ENCODE measurements at regions not wholly inside any gene's neighbourhood (a gene's known extent, or its start where the extent isn't known, plus 50 kb on each side); places are given as distances from the start of the nearest gene placed in this dataset.

- Histone ChIP-seq H3K79me1 (ENCODE audit: low read depth, low read length) (peaks cover 2% of the 10 kb centered on the region), H3K9ac (ENCODE audit: low read depth, low read length, poor library complexity) (no peak overlapping the region), H2AK5ac (ENCODE audit: low read depth, low read length) (no peak overlapping the region), H3K36me3 (replicated peaks in 1 of 2; ENCODE audit: control insufficient read depth in 2 of 2, insufficient read depth in 2 of 2, low read length in 2 of 2) (no peaks in the 10 kb centered on the region), H2AFZ (ENCODE audit: low read length) (no peak overlapping the region), H3K23ac (ENCODE audit: low read depth, low read length, poor library complexity) (no peak overlapping the region), H3K27ac (replicated peaks; ENCODE audit: low read length) (no peak overlapping the region), H2BK15ac (ENCODE audit: low read length) (no peak overlapping the region), H3K4me2 (ENCODE audit: insufficient read depth, low read length, poor library complexity, severe bottlenecking) (no peak overlapping the region), H3K4me3 (ENCODE audit: low read length in 2 of 2) (no peak overlapping the region), H4K91ac (ENCODE audit: low read depth, low read length, poor library complexity) (no peak overlapping the region), H2BK5ac (ENCODE audit: low read length) (no peak overlapping the region), H3K4me1 (ENCODE audit: control insufficient read depth in 2 of 2, insufficient read depth in 1 of 2, low read depth in 1 of 2, low read length in 2 of 2) (no peaks in the 10 kb centered on the region), H4K8ac (ENCODE audit: low read depth, low read length) (no peak overlapping the region), H2BK120ac (ENCODE audit: low read depth, low read length) (no peak overlapping the region), H2BK12ac (ENCODE audit: low read length) (no peak overlapping the region), H3K9me3 (replicated peaks in 1 of 2; ENCODE audit: control insufficient read depth in 2 of 2, insufficient read depth in 1 of 2, low read depth in 1 of 2, low read length in 2 of 2) (no peaks in the 10 kb centered on the region), H3K14ac (ENCODE audit: low read length) (no peak overlapping the region), H3K27me3 (ENCODE audit: control insufficient read depth in 3 of 3, insufficient read depth in 3 of 3, low read depth in 1 of 3, low read length in 3 of 3) (no peaks in the 10 kb centered on the region), H3K18ac (ENCODE audit: low read length) (no peak overlapping the region), H3K4ac (ENCODE audit: low read length) (no peak overlapping the region)
- no peak for DNase-seq (ENCODE audit: low spot score)
- WGBS, 2 donors (ENCODE audit: extremely low coverage in 2 of 2, insufficient read length in 2 of 2, insufficient replicate concordance in 1 of 2) = no CpG with 5 or more reads among the region's 1 CpG
Measured at GRCh38 chr4:29521281-29521680, 1198.9 kb upstream of the PCDH7 start.

GRCh38 chr4:29536745-29537144, 1183.4 kb upstream of the PCDH7 start:
- peaks cover 0 to 1% of the 10 kb centered on the region in 2 donors for H3K9me3 ChIP-seq (replicated peaks in 1 of 2; ENCODE audit: control insufficient read depth in 2 of 2, insufficient read depth in 1 of 2, low read depth in 1 of 2, low read length in 2 of 2)
- H2BK12ac ChIP-seq (ENCODE audit: low read length) = no peak overlapping the region
- H3K23ac ChIP-seq (ENCODE audit: low read depth, low read length, poor library complexity) = no peak overlapping the region
- H2AFZ ChIP-seq (ENCODE audit: low read length) = no peak overlapping the region
- H3K9ac ChIP-seq (ENCODE audit: low read depth, low read length, poor library complexity) = no peak overlapping the region
- H3K18ac ChIP-seq (ENCODE audit: low read length) = no peak overlapping the region
- DNase-seq (ENCODE audit: low spot score) = no peak
- H2BK5ac ChIP-seq (ENCODE audit: low read length) = no peak overlapping the region
- H4K91ac ChIP-seq (ENCODE audit: low read depth, low read length, poor library complexity) = no peak overlapping the region
- no peak overlapping the region for H2BK120ac ChIP-seq (ENCODE audit: low read depth, low read length)
- H3K27me3 ChIP-seq (ENCODE audit: control insufficient read depth in 3 of 3, insufficient read depth in 3 of 3, low read depth in 1 of 3, low read length in 3 of 3) = no peaks in the 10 kb centered on the region
- no peak overlapping the region for H4K8ac ChIP-seq (ENCODE audit: low read depth, low read length)
- no peak overlapping the region for H3K27ac ChIP-seq (replicated peaks; ENCODE audit: low read length)
- no peaks in the 10 kb centered on the region for H3K4me1 ChIP-seq (ENCODE audit: control insufficient read depth in 2 of 2, insufficient read depth in 1 of 2, low read depth in 1 of 2, low read length in 2 of 2)
- no peak overlapping the region for H2AK5ac ChIP-seq (ENCODE audit: low read depth, low read length)
- no peak overlapping the region for H3K4me3 ChIP-seq (ENCODE audit: low read length in 2 of 2)
- H3K14ac ChIP-seq (ENCODE audit: low read length) = no peak overlapping the region
- no CpG with 5 or more reads among the region's 3 CpGs for WGBS, 2 donors (ENCODE audit: extremely low coverage in 2 of 2, insufficient read length in 2 of 2, insufficient replicate concordance in 1 of 2)
- no peak overlapping the region for H3K4ac ChIP-seq (ENCODE audit: low read length)
- no peak overlapping the region for H3K4me2 ChIP-seq (ENCODE audit: insufficient read depth, low read length, poor library complexity, severe bottlenecking)
- H3K79me1 ChIP-seq (ENCODE audit: low read depth, low read length) = no peaks in the 10 kb centered on the region
- H3K36me3 ChIP-seq (replicated peaks in 1 of 2; ENCODE audit: control insufficient read depth in 2 of 2, insufficient read depth in 2 of 2, low read length in 2 of 2) = no peaks in the 10 kb centered on the region
- H2BK15ac ChIP-seq (ENCODE audit: low read length) = no peak overlapping the region

GRCh38 chr4:29538889-29539646, 1181.1 kb upstream of the PCDH7 start:
- Histone ChIP-seq H3K23ac (ENCODE audit: low read depth, low read length, poor library complexity) (no peak overlapping the region), H3K27ac (replicated peaks; ENCODE audit: low read length) (no peak overlapping the region), H3K9ac (ENCODE audit: low read depth, low read length, poor library complexity) (no peak overlapping the region), H3K4me2 (ENCODE audit: insufficient read depth, low read length, poor library complexity, severe bottlenecking) (no peak overlapping the region), H3K79me1 (ENCODE audit: low read depth, low read length) (no peaks in the 10 kb centered on the region), H2BK120ac (ENCODE audit: low read depth, low read length) (no peak overlapping the region), H3K4ac (ENCODE audit: low read length) (no peak overlapping the region), H3K14ac (ENCODE audit: low read length) (no peak overlapping the region), H2BK12ac (ENCODE audit: low read length) (no peak overlapping the region), H3K18ac (ENCODE audit: low read length) (no peak overlapping the region), H2AFZ (ENCODE audit: low read length) (no peak overlapping the region), H3K4me3 (ENCODE audit: low read length in 2 of 2) (no peak overlapping the region), H2BK15ac (ENCODE audit: low read length) (no peak overlapping the region), H4K91ac (ENCODE audit: low read depth, low read length, poor library complexity) (no peak overlapping the region), H2AK5ac (ENCODE audit: low read depth, low read length) (no peak overlapping the region), H3K27me3 (ENCODE audit: control insufficient read depth in 3 of 3, insufficient read depth in 3 of 3, low read depth in 1 of 3, low read length in 3 of 3) (no peaks in the 10 kb centered on the region), H3K9me3 (replicated peaks in 1 of 2; ENCODE audit: control insufficient read depth in 2 of 2, insufficient read depth in 1 of 2, low read depth in 1 of 2, low read length in 2 of 2) (peaks cover 0 to 10% of the 10 kb centered on the region in 2 donors), H4K8ac (ENCODE audit: low read depth, low read length) (no peak overlapping the region), H3K36me3 (replicated peaks in 1 of 2; ENCODE audit: control insufficient read depth in 2 of 2, insufficient read depth in 2 of 2, low read length in 2 of 2) (no peaks in the 10 kb centered on the region), H3K4me1 (ENCODE audit: control insufficient read depth in 2 of 2, insufficient read depth in 1 of 2, low read depth in 1 of 2, low read length in 2 of 2) (no peaks in the 10 kb centered on the region), H2BK5ac (ENCODE audit: low read length) (no peak overlapping the region)
- no CpG with 5 or more reads among the region's 4 CpGs for WGBS, 2 donors (ENCODE audit: extremely low coverage in 2 of 2, insufficient read length in 2 of 2, insufficient replicate concordance in 1 of 2)
- DNase-seq (ENCODE audit: low spot score) = no peak

DNA sequence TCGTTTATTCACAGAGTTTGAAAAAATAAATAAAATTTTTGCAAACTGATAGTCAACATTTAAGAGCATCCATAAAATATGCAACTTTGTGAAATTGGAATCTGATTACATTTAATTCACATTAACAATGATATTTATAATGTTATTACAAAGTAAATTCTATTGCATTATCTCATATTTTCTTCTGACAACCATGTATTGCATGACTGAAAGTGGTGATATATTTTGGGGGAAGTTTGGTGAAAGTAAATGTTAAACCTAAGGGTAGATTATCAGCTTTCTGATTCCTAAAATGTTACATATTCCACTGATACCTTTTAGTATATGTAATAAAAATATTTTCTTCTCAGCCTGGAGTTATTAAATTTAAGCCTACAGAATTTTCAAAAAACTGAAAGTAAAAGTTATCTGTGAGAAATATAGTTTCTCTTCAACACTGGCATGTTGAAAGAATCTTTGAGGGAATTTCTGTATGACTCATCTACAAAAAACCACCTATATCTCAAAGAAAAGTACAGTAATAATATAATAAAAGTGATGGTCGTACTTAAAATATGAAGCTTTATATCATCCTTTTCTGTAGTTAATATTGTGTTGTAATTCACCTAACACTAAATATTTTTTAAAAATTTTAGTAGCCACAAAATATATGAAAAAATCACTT, 1179.6 kb upstream of the PCDH7 start:
- H3K14ac ChIP-seq (ENCODE audit: low read length) = no peak overlapping the region
- H2BK120ac ChIP-seq (ENCODE audit: low read depth, low read length) = no peak overlapping the region
- H2BK15ac ChIP-seq (ENCODE audit: low read length) = no peak overlapping the region
- no peak for DNase-seq (ENCODE audit: low spot score)
- H3K9me3 ChIP-seq (replicated peaks in 1 of 2; ENCODE audit: control insufficient read depth in 2 of 2, insufficient read depth in 1 of 2, low read depth in 1 of 2, low read length in 2 of 2) = peaks cover 0 to 10% of the 10 kb centered on the region in 2 donors
- no peak overlapping the region for H4K8ac ChIP-seq (ENCODE audit: low read depth, low read length)
- H2BK5ac ChIP-seq (ENCODE audit: low read length) = no peak overlapping the region
- no peak overlapping the region for H2AFZ ChIP-seq (ENCODE audit: low read length)
- H3K4me2 ChIP-seq (ENCODE audit: insufficient read depth, low read length, poor library complexity, severe bottlenecking) = no peak overlapping the region
- no CpG with 5 or more reads among the region's 2 CpGs for WGBS, 2 donors (ENCODE audit: extremely low coverage in 2 of 2, insufficient read length in 2 of 2, insufficient replicate concordance in 1 of 2)
- H2AK5ac ChIP-seq (ENCODE audit: low read depth, low read length) = no peak overlapping the region
- H3K4me3 ChIP-seq (ENCODE audit: low read length in 2 of 2) = no peak overlapping the region
- H3K36me3 ChIP-seq (replicated peaks in 1 of 2; ENCODE audit: control insufficient read depth in 2 of 2, insufficient read depth in 2 of 2, low read length in 2 of 2) = no peaks in the 10 kb centered on the region
- H3K27ac ChIP-seq (replicated peaks; ENCODE audit: low read length) = no peak overlapping the region
- no peak overlapping the region for H3K23ac ChIP-seq (ENCODE audit: low read depth, low read length, poor library complexity)
- no peak overlapping the region for H3K4ac ChIP-seq (ENCODE audit: low read length)
- H3K9ac ChIP-seq (ENCODE audit: low read depth, low read length, poor library complexity) = no peak overlapping the region
- H3K79me1 ChIP-seq (ENCODE audit: low read depth, low read length) = no peaks in the 10 kb centered on the region
- H3K18ac ChIP-seq (ENCODE audit: low read length) = no peak overlapping the region
- H3K27me3 ChIP-seq (ENCODE audit: control insufficient read depth in 3 of 3, insufficient read depth in 3 of 3, low read depth in 1 of 3, low read length in 3 of 3) = no peaks in the 10 kb centered on the region
- H3K4me1 ChIP-seq (ENCODE audit: control insufficient read depth in 2 of 2, insufficient read depth in 1 of 2, low read depth in 1 of 2, low read length in 2 of 2) = no peaks in the 10 kb centered on the region
- H4K91ac ChIP-seq (ENCODE audit: low read depth, low read length, poor library complexity) = no peak overlapping the region
- H2BK12ac ChIP-seq (ENCODE audit: low read length) = no peak overlapping the region
